ENCODE measurements at regions not wholly inside any gene's neighbourhood (a gene's known extent, or its start where the extent isn't known, plus 50 kb on each side); places are given as distances from the start of the nearest gene placed in this dataset.

- no peak for TF ChIP-seq POLR2A (IDR thresholded peaks at IDR 0.05; ENCODE audit: low read length)
- no peak for TF ChIP-seq GATA1 (IDR thresholded peaks at IDR 0.05; ENCODE audit: low read depth, low read length)
Observed at GRCh38 chr12:28961948-28962384, 187.1 kb upstream of the FAR2 start.

Measured in erythroblast (primary cell).